ENCODE measurements at regions not wholly inside any gene's neighbourhood (a gene's known extent, or its start where the extent isn't known, plus 50 kb on each side); places are given as distances from the start of the nearest gene placed in this dataset.

DNA sequence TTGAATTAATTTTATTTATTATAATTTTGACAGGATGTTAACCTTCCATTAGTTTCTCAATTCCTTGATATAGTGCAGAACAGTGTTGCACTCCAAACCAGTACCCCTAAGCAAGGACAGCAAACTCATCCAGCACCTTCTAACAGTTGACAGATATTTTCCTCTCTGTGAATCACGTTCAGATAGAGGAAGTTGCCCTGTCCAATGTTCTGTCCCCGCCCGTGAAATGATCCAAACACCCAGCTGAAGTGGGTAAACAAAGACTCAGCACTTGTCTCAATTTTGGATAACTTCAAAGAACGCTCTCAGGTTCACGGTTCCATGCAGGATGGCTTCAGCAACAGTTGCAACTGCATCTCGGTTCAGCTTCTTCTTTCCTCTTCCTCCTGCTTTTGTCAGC lies 1240.0 kb upstream of the ADGRL3 start:
- Histone ChIP-seq H2AFZ (ENCODE audit: low read length) (no peak overlapping the region), H4K8ac (replicated peaks; ENCODE audit: insufficient read length, low read depth, low read length) (no peak overlapping the region), H3K27ac (ENCODE audit: insufficient read length, low read depth, low read length) (no peak overlapping the region), H2BK12ac (ENCODE audit: insufficient read length, low read depth, low read length) (no peak overlapping the region), H3K4me1 (ENCODE audit: insufficient read depth, low read length) (no peaks in the 10 kb centered on the region), H2BK20ac (ENCODE audit: low read depth, low read length, poor library complexity, severe bottlenecking) (no peak overlapping the region), H2BK120ac (ENCODE audit: low read depth, low read length, poor library complexity, severe bottlenecking) (no peak overlapping the region), H3K18ac (ENCODE audit: insufficient read length, low read depth, low read length) (no peak overlapping the region), H2BK15ac (ENCODE audit: low read depth, low read length) (no peak overlapping the region), H3K56ac (ENCODE audit: insufficient read length, low read depth, low read length) (no peak overlapping the region), H4K5ac (ENCODE audit: insufficient read length, low read depth, low read length) (no peak overlapping the region), H3K23me2 (ENCODE audit: insufficient read length, low read depth, low read length, poor library complexity, severe bottlenecking) (no peaks in the 10 kb centered on the region), H3K4me2 (ENCODE audit: insufficient read depth, insufficient read length, low read length) (no peak overlapping the region), H2AK5ac (ENCODE audit: insufficient read length, low read length) (no peak overlapping the region), H3K9me3 (ENCODE audit: control insufficient read depth, low read depth, low read length) (no peaks in the 10 kb centered on the region), H3K14ac (ENCODE audit: insufficient read depth, low read length) (no peak overlapping the region), H3K4ac (ENCODE audit: low read depth, low read length) (no peak overlapping the region), H3K23ac (ENCODE audit: insufficient read length, low read depth, low read length) (no peak overlapping the region), H3T11ph (ENCODE audit: low read length) (no peak overlapping the region), H3K79me2 (ENCODE audit: insufficient read depth, low read length) (no peaks in the 10 kb centered on the region), H3K79me1 (ENCODE audit: insufficient read depth, low read depth, low read length, poor library complexity, severe bottlenecking) (no peaks in the 10 kb centered on the region), H3K9ac (ENCODE audit: extremely low read depth, insufficient read length, low read length) (no peak overlapping the region), H4K91ac (ENCODE audit: insufficient read length, low read depth, low read length) (no peak overlapping the region), H2BK5ac (ENCODE audit: insufficient read length, low read length) (no peak overlapping the region), H4K20me1 (ENCODE audit: control insufficient read depth, insufficient read depth, insufficient read length) (no peaks in the 10 kb centered on the region), H3K27me3 (ENCODE audit: insufficient read depth, low read length) (no peaks in the 10 kb centered on the region)
- Mint-ChIP-seq H3K4me1 (no peaks in the 10 kb centered on the region), H3K36me3 (ENCODE audit: insufficient read depth in 1 of 3, low read depth in 3 of 3) (no peaks in the 10 kb centered on the region), H3K4me3 (no peak overlapping the region), H3K9me3 (no peaks in the 10 kb centered on the region), H3K27ac (no peak overlapping the region), H3K27me3 (ENCODE audit: low read depth) (no peaks in the 10 kb centered on the region)
- TF ChIP-seq, protein P1, sequence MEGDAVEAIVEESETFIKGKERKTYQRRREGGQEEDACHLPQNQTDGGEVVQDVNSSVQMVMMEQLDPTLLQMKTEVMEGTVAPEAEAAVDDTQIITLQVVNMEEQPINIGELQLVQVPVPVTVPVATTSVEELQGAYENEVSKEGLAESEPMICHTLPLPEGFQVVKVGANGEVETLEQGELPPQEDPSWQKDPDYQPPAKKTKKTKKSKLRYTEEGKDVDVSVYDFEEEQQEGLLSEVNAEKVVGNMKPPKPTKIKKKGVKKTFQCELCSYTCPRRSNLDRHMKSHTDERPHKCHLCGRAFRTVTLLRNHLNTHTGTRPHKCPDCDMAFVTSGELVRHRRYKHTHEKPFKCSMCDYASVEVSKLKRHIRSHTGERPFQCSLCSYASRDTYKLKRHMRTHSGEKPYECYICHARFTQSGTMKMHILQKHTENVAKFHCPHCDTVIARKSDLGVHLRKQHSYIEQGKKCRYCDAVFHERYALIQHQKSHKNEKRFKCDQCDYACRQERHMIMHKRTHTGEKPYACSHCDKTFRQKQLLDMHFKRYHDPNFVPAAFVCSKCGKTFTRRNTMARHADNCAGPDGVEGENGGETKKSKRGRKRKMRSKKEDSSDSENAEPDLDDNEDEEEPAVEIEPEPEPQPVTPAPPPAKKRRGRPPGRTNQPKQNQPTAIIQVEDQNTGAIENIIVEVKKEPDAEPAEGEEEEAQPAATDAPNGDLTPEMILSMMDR (conservative IDR thresholded peaks at IDR 0.05) = no peak
- DNase-seq = no peak
- no CpG with 5 or more reads among the region's 6 CpGs for WGBS (ENCODE audit: extremely low coverage, insufficient read length, low lambda C conversion rate)

Measured in H9 (cell line).